DND-41 (cell line): ENCODE measurements at regions not wholly inside any gene's neighbourhood (a gene's known extent, or its start where the extent isn't known, plus 50 kb on each side); places are given as distances from the start of the nearest gene placed in this dataset.
"Not testable (repeated sequence)": the region's sequence is repeated elsewhere in the genome, so short reads cannot be mapped to it uniquely, and the experiment has no call there.

Experiments used
- EZH2 ChIP-seq: IDR thresholded peaks from 3 replicates; pipeline ENCODE4 v1.6.1; 2012; ENCODE audit warnings: borderline replicate concordance, low read depth, mild to moderate bottlenecking, moderate library complexity, low read length, inconsistent platforms; ENCODE audit not compliant: severe bottlenecking
- TF ChIP-seq, protein P1 (sequence below): IDR thresholded peaks from 2 replicates; pipeline ENCODE4 v1.5.1; 2012; ENCODE audit warnings: borderline replicate concordance, low read length, moderate library complexity, mild to moderate bottlenecking; ENCODE audit not compliant: poor library complexity, severe bottlenecking; ENCODE audit errors: extremely low read depth

DNA sequence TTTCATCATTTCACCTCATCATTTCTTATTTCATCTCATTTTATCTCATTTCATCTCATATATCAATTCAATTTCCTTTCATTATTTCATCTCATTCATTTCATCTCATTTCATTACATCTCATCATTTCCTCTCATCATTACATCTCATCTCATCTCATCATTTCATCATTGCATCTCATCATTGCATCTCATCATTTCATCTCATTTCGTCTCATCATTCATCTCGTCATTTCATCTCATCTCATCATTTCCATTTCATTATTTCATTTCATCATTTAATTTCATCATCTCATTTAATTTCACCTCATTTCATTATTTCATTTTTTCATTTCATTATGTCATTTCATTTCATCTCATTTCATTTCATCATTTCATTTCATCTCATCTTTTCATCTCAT, 168.5 kb upstream of the FAM72C start:
- TF ChIP-seq, protein P1, sequence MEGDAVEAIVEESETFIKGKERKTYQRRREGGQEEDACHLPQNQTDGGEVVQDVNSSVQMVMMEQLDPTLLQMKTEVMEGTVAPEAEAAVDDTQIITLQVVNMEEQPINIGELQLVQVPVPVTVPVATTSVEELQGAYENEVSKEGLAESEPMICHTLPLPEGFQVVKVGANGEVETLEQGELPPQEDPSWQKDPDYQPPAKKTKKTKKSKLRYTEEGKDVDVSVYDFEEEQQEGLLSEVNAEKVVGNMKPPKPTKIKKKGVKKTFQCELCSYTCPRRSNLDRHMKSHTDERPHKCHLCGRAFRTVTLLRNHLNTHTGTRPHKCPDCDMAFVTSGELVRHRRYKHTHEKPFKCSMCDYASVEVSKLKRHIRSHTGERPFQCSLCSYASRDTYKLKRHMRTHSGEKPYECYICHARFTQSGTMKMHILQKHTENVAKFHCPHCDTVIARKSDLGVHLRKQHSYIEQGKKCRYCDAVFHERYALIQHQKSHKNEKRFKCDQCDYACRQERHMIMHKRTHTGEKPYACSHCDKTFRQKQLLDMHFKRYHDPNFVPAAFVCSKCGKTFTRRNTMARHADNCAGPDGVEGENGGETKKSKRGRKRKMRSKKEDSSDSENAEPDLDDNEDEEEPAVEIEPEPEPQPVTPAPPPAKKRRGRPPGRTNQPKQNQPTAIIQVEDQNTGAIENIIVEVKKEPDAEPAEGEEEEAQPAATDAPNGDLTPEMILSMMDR, result not testable (repeated sequence)
- TF ChIP-seq EZH2, result not testable (repeated sequence)
